Fibroblast of pulmonary artery (primary cell): ENCODE measurements at regions not wholly inside any gene's neighbourhood (a gene's known extent, or its start where the extent isn't known, plus 50 kb on each side); places are given as distances from the start of the nearest gene placed in this dataset.

Experiments
- DNase-seq: peaks from one replicate; pipeline ENCODE4 v3.0.0-alpha.2; 2010; ENCODE audit warnings: low read depth
- H3K4me3 ChIP-seq: replicated peaks from 2 replicates; pipeline ENCODE4 v1.5.1; 2011; ENCODE audit warnings: low read depth, mild to moderate bottlenecking, control low read depth, low read length, moderate library complexity
- TF ChIP-seq, protein P1 (sequence below): IDR thresholded peaks from 2 replicates; pipeline ENCODE4 v1.5.1; 2011; ENCODE audit warnings: mild to moderate bottlenecking, control low read depth, low read length, inconsistent platforms; ENCODE audit errors: missing control alignments

DNA sequence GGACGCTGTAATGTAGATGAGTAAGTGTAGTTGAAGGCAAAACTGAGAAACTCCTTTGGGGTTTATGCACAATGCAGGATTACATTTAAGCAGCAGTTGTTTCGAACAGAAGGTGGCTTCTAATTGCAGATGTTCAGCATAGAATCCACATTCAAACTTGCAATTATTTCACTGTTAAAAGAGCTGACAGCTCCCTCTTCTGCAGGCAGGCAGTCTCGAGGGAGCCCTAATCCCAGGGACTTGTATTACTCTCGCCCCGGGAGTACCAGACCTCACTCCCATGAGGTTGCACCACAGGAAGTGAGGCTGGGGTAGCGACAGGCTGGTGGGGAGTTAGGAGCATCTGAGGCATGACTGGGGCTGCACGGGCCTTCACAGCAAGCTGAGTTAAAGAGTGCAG lies 484.3 kb upstream of the EEF2KMT start:
- DNase-seq: no peak
- TF ChIP-seq, protein P1, sequence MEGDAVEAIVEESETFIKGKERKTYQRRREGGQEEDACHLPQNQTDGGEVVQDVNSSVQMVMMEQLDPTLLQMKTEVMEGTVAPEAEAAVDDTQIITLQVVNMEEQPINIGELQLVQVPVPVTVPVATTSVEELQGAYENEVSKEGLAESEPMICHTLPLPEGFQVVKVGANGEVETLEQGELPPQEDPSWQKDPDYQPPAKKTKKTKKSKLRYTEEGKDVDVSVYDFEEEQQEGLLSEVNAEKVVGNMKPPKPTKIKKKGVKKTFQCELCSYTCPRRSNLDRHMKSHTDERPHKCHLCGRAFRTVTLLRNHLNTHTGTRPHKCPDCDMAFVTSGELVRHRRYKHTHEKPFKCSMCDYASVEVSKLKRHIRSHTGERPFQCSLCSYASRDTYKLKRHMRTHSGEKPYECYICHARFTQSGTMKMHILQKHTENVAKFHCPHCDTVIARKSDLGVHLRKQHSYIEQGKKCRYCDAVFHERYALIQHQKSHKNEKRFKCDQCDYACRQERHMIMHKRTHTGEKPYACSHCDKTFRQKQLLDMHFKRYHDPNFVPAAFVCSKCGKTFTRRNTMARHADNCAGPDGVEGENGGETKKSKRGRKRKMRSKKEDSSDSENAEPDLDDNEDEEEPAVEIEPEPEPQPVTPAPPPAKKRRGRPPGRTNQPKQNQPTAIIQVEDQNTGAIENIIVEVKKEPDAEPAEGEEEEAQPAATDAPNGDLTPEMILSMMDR: no peak

DNA sequence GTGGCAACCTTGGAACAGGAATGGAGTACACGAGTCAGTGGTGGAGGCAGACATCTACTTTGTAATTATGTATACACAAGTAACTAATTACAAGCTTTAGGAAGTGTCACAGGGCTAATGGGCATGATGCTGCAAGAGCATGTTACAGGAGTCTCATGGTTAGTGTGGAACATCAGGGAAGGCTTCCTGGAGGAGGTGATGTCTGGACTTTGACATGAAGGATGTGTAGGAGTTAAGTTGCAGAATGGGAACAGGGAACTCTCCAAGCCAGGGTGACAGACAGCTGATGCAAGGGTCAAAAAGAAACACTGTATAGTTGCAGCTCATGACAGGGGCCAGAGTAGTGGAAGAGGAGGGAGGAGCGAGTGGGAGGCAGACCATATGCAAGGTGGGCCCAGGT lies 483.8 kb upstream of the EEF2KMT start:
- TF ChIP-seq, protein P1: no peak
- no peak overlapping the region for H3K4me3 ChIP-seq
- DNase-seq: no peak

More for the DNA sequence above, 484.3 kb upstream of the EEF2KMT start:
- no peak overlapping the region for H3K4me3 ChIP-seq

DNA sequence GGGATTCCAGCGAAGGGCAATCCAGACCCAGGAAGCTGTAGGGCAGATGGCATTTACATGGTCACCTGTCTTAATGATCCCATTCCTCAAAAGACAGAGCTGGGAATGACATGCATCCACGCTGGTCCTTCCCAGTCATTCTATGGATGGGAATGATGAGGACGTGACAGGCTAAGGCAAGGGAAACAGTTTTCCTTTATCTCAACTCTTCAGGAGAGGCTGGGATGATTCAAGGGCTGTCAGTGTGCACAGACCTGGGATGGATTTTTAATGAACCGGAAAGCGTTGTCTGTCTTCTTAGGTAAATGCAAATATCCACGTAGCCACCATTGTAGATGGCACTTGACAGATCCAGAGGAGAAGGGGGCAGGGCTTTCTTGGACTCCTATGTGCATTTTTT lies 483.2 kb upstream of the EEF2KMT start:
- TF ChIP-seq, protein P1: no peak

DNA sequence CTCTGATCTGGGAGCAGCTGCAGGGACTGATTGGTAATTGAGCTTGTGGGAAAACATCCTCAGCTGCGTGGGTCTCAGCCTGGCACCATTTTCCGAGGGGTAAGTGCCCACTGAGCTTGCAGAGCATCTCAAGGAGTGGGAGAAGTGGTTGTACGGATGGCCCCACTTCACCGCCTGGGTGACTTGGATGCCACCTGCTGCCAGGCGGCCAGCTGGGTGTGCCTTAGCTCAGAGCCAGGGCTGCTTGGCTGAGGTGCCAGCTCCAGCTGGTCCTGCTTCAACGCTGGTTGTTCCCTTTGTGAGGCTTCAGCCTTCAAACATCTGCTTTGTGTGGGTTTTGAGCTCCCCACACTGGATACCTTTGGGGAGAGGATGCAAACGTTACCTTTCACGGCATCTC lies 482.7 kb upstream of the EEF2KMT start:
- H3K4me3 ChIP-seq: no peak overlapping the region
- no peak for DNase-seq
- TF ChIP-seq, protein P1: no peak

More for the DNA sequence above, 483.2 kb upstream of the EEF2KMT start:
- no peak overlapping the region for H3K4me3 ChIP-seq
- no peak for DNase-seq

DNA sequence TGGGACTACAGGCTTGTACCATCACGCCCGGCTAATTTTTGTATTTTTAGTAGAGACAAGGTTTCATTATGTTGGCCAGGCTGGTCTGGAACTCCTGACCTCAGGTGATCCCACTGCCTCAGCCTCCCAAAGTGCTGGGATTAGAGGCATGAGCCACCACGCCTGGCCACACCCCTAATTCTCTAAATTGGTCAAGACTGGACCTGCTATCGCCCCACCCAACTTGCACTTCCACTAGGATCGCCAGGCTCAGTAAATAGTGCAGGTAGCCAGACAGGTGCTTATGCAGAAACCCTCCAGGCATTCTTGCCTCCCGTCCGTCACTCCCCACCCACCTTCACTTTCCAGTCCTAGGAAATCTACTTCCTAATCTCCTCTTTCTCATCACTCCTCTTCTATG lies 481.4 kb upstream of the EEF2KMT start:
- no peak overlapping the region for H3K4me3 ChIP-seq
- TF ChIP-seq, protein P1: no peak
- no peak for DNase-seq

DNA sequence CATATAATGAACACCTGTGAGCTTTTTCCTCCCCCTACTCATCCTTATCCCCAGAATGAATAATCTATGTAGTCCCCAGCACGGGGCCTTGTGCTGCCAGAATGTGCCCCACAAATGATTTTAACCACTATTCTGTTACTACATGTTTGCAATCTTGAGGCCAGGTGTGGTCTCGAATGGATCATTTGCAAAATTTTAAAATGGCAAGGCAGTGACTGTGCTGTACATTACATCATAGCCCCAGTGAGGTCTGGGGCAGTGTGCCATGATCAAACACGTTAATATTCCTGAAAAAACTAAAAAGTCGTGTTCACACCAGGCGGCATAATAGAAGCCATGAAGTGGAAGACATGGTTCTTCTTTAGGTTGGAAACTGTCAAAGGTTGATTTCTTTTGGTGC lies 479.9 kb upstream of the EEF2KMT start:
- no peak overlapping the region for H3K4me3 ChIP-seq
- TF ChIP-seq, protein P1: no peak
- DNase-seq: no peak

DNA sequence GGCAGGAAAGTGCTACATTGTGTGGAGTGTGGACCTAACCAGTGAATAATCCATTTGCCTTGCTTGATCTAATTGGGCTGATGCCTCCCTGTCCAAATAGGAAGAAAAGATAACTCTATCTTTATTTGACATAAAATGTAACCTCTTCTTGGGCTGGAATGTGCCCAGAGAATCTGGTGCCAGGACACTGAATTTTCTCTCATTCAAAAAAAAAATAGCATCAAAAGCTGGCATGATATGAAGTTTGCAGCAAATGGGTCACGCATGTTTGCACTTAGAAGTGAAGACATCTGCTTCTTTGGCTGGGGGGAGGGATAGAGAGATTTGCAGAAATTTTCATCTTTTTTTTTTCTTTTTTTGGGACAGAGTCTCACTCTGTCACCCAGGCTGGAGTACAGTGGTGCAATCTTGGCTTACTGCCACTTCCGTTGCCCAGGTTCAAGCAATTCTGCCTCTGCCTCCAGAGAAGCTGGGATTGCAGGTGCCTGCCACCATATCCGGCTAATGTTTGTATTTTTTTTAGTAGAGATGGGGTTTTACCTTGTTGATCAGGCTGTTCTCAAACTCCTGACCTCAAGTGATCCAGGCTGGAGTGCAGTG lies 478.2 kb upstream of the EEF2KMT start:
- no peak overlapping the region for H3K4me3 ChIP-seq
- DNase-seq: no peak
- TF ChIP-seq, protein P1: no peak
